Progenitor cell of endocrine pancreas (in vitro differentiated cells): ENCODE measurements at regions not wholly inside any gene's neighbourhood (a gene's known extent, or its start where the extent isn't known, plus 50 kb on each side); places are given as distances from the start of the nearest gene placed in this dataset.
A peak's percentile ranks its signal among the peaks of the same experiment; 100 is the strongest.

Source experiments
- DNase-seq: peaks from one replicate; pipeline ENCODE4 v3.0.0; 2021; ENCODE audit warnings: low spot score; ENCODE audit not compliant: unreplicated experiment
- H3K27ac Mint-ChIP-seq: 2 replicates; pipeline ENCODE4 v1.8.0; 2021; ENCODE audit warnings: mild to moderate bottlenecking, moderate library complexity, mixed read lengths
- H3K27me3 Mint-ChIP-seq: 2 replicates; pipeline ENCODE4 v1.8.0; 2021; ENCODE audit warnings: mixed read lengths
- H3K36me3 Mint-ChIP-seq: 2 replicates; pipeline ENCODE4 v1.8.0; 2022; ENCODE audit warnings: mixed read lengths; ENCODE audit not compliant: insufficient read depth
- H3K4me1 Mint-ChIP-seq: 2 replicates; pipeline ENCODE4 v1.8.0; 2021; ENCODE audit warnings: low read depth, mixed read lengths
- H3K4me3 Mint-ChIP-seq: 2 replicates; pipeline ENCODE4 v1.8.0; 2021; ENCODE audit warnings: low read depth, mild to moderate bottlenecking, moderate library complexity, mixed read lengths
- H3K9me3 Mint-ChIP-seq: 2 replicates; pipeline ENCODE4 v1.8.0; 2021; ENCODE audit warnings: low read depth, mixed read lengths
- TF ChIP-seq, protein P1 (sequence below): fragments of 200-600 bp; sonication (generic); IDR thresholded peaks from one replicate; pipeline ENCODE4 v1.5.0; 2021; ENCODE audit warnings: antibody characterized with exemption, mild to moderate bottlenecking; ENCODE audit not compliant: unreplicated experiment

GRCh38 chr6:113406048-113406695 lies 451.0 kb upstream of the MARCKS start:
- TF ChIP-seq, protein P1, sequence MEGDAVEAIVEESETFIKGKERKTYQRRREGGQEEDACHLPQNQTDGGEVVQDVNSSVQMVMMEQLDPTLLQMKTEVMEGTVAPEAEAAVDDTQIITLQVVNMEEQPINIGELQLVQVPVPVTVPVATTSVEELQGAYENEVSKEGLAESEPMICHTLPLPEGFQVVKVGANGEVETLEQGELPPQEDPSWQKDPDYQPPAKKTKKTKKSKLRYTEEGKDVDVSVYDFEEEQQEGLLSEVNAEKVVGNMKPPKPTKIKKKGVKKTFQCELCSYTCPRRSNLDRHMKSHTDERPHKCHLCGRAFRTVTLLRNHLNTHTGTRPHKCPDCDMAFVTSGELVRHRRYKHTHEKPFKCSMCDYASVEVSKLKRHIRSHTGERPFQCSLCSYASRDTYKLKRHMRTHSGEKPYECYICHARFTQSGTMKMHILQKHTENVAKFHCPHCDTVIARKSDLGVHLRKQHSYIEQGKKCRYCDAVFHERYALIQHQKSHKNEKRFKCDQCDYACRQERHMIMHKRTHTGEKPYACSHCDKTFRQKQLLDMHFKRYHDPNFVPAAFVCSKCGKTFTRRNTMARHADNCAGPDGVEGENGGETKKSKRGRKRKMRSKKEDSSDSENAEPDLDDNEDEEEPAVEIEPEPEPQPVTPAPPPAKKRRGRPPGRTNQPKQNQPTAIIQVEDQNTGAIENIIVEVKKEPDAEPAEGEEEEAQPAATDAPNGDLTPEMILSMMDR: no peak
- no peak for DNase-seq
- Mint-ChIP-seq H3K4me1 (peaks cover 2% of the 10 kb centered on the region), H3K27ac (no peak overlapping the region), H3K9me3 (no peaks in the 10 kb centered on the region), H3K27me3 (no peaks in the 10 kb centered on the region), H3K36me3 (no peaks in the 10 kb centered on the region), H3K4me3 (no peak overlapping the region)

GRCh38 chr6:113411011-113411410 lies 446.1 kb upstream of the MARCKS start:
- no peaks in the 10 kb centered on the region for H3K36me3 Mint-ChIP-seq
- no peak overlapping the region for H3K4me3 Mint-ChIP-seq
- no peak for DNase-seq
- no peak overlapping the region for H3K27ac Mint-ChIP-seq
- TF ChIP-seq, protein P1: no peak
- no peaks in the 10 kb centered on the region for H3K27me3 Mint-ChIP-seq
- no peaks in the 10 kb centered on the region for H3K9me3 Mint-ChIP-seq
- H3K4me1 Mint-ChIP-seq: peaks cover 2% of the 10 kb centered on the region

DNA sequence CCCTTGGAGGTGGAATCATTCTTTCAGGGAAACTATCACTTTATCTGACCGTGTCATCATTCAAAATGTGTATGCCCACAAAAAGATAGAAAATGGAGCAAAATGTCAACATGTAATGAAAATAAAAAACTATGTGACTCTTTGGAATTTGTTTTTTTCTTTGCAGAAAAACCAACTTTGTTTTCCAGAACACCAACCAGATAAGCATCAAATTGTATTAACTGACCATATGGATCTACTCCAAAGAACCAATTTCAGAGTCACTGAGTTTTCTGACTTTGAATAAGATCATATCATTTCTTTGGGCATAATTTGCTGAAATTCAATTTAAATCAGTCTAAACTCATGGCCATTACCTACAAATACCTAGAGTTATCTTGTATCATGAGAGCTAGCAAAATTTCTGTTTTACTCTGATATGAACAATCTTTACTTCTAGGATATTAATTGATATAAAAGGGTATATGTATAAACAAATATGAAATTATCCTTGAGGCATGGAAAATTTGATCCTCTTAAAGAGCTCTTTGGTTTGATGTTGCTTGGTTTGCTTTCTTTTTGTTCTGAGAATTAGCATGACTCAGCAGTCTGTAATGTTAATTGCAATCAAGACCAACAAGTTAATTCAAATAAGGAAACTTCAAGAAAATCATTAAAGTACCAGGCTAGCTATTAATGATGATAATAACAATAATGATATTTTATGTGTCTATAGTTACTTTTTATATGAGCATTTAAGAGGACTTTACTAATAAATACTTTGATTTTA lies 444.4 kb upstream of the MARCKS start:
- no peaks in the 10 kb centered on the region for H3K36me3 Mint-ChIP-seq
- H3K27me3 Mint-ChIP-seq: no peaks in the 10 kb centered on the region
- no peak overlapping the region for H3K4me3 Mint-ChIP-seq
- no peak overlapping the region for H3K27ac Mint-ChIP-seq
- peaks cover 3% of the 10 kb centered on the region for H3K9me3 Mint-ChIP-seq
- DNase-seq: no peak
- H3K4me1 Mint-ChIP-seq: peaks cover 2% of the 10 kb centered on the region
- TF ChIP-seq, protein P1: no peak

- TF ChIP-seq, protein P1: peak; percentile 22
- no peaks in the 10 kb centered on the region for H3K36me3 Mint-ChIP-seq
- no peak for DNase-seq
- H3K27ac Mint-ChIP-seq: peak overlapping the region; percentile 34
- peaks cover 2% of the 10 kb centered on the region for H3K4me1 Mint-ChIP-seq
- no peak overlapping the region for H3K4me3 Mint-ChIP-seq
- no peaks in the 10 kb centered on the region for H3K27me3 Mint-ChIP-seq
- H3K9me3 Mint-ChIP-seq: peaks cover 3% of the 10 kb centered on the region
Observed at GRCh38 chr6:113414511-113414910, 442.6 kb upstream of the MARCKS start.

- TF ChIP-seq, protein P1: no peak
- Mint-ChIP-seq H3K9me3 (peaks cover 3% of the 10 kb centered on the region), H3K4me3 (no peak overlapping the region), H3K27me3 (no peaks in the 10 kb centered on the region), H3K36me3 (no peaks in the 10 kb centered on the region), H3K4me1 (peaks cover 9% of the 10 kb centered on the region), H3K27ac (no peak overlapping the region)
- DNase-seq: no peak
Observed at GRCh38 chr6:113416170-113416569, 441.0 kb upstream of the MARCKS start.
